ENCODE measurements at regions not wholly inside any gene's neighbourhood (a gene's known extent, or its start where the extent isn't known, plus 50 kb on each side); places are given as distances from the start of the nearest gene placed in this dataset.

- DNase-seq, result no peak
- Histone ChIP-seq H3K4me3 (no peak overlapping the region), H3K4me1 (no peaks in the 10 kb centered on the region), H3K36me3 (ENCODE audit: low read depth, missing control alignments) (no peaks in the 10 kb centered on the region), H3K27me3 (no peaks in the 10 kb centered on the region), H3K9me3 (no peaks in the 10 kb centered on the region), H3K27ac (no peak overlapping the region)
- WGBS, 2 donors, result 59 to 60% methylated on average over 5 of the region's 5 CpGs
- intact Hi-C loops (cut with DNase I; ENCODE audit: low total_unique reads), result no loop called here
- TF ChIP-seq POLR2A (IDR thresholded peaks at IDR 0.05), result no peak
- no peak for TF ChIP-seq CTCF (IDR thresholded peaks at IDR 0.05)
Measured at GRCh38 chr10:21194510-21194993, 297.4 kb upstream of the NEBL start.

GRCh38 chr10:21193196-21193595 is 296.1 kb upstream of the NEBL start:
- Histone ChIP-seq H3K27ac (no peak overlapping the region), H3K36me3 (ENCODE audit: low read depth, missing control alignments) (no peaks in the 10 kb centered on the region), H3K4me3 (no peak overlapping the region), H3K9me3 (no peaks in the 10 kb centered on the region), H3K4me1 (no peaks in the 10 kb centered on the region), H3K27me3 (no peaks in the 10 kb centered on the region)
- WGBS, 2 donors, result 83 to 84% methylated on average over 3 of the region's 3 CpGs
- no peak for DNase-seq
- intact Hi-C loops (cut with DNase I; ENCODE audit: low total_unique reads), result no loop called here
- TF ChIP-seq CTCF (IDR thresholded peaks at IDR 0.05) (no peak), POLR2A (IDR thresholded peaks at IDR 0.05) (no peak)

- no peaks in the 10 kb centered on the region for H3K9me3 ChIP-seq
- H3K27me3 ChIP-seq, result no peaks in the 10 kb centered on the region
- TF ChIP-seq CTCF (IDR thresholded peaks at IDR 0.05) (no peak), POLR2A (IDR thresholded peaks at IDR 0.05) (no peak)
- H3K4me1 ChIP-seq, result no peaks in the 10 kb centered on the region
- H3K36me3 ChIP-seq (ENCODE audit: low read depth, missing control alignments), result no peaks in the 10 kb centered on the region
- DNase-seq, result no peak
- 69 to 86% methylated on average over 2 of the region's 2 CpGs for WGBS, 2 donors
- no peak overlapping the region for H3K27ac ChIP-seq
- H3K4me3 ChIP-seq, result no peak overlapping the region
- intact Hi-C loops (cut with DNase I; ENCODE audit: low total_unique reads), result no loop called here
Measured at GRCh38 chr10:21191512-21191911, 294.4 kb upstream of the NEBL start.

- DNase-seq, result no peak
- no peaks in the 10 kb centered on the region for H3K36me3 ChIP-seq (ENCODE audit: low read depth, missing control alignments)
- WGBS, 2 donors, result 81 to 90% methylated on average over 2 of the region's 2 CpGs
- H3K4me3 ChIP-seq, result no peak overlapping the region
- no peaks in the 10 kb centered on the region for H3K4me1 ChIP-seq
- TF ChIP-seq CTCF (IDR thresholded peaks at IDR 0.05), result no peak
- TF ChIP-seq POLR2A (IDR thresholded peaks at IDR 0.05), result no peak
- H3K27me3 ChIP-seq, result no peaks in the 10 kb centered on the region
- intact Hi-C loops (cut with DNase I; ENCODE audit: low total_unique reads), result no loop called here
- no peaks in the 10 kb centered on the region for H3K9me3 ChIP-seq
- no peak overlapping the region for H3K27ac ChIP-seq
Measured at GRCh38 chr10:21184984-21185383, 287.9 kb upstream of the NEBL start.

GRCh38 chr10:21184216-21184615 is 287.1 kb upstream of the NEBL start:
- H3K9me3 ChIP-seq, result no peaks in the 10 kb centered on the region
- DNase-seq, result no peak
- 66 to 74% methylated on average over 2 of the region's 2 CpGs for WGBS, 2 donors
- TF ChIP-seq CTCF (IDR thresholded peaks at IDR 0.05) (no peak), POLR2A (IDR thresholded peaks at IDR 0.05) (no peak)
- H3K27me3 ChIP-seq, result no peaks in the 10 kb centered on the region
- no peak overlapping the region for H3K4me3 ChIP-seq
- H3K36me3 ChIP-seq (ENCODE audit: low read depth, missing control alignments), result no peaks in the 10 kb centered on the region
- H3K4me1 ChIP-seq, result no peaks in the 10 kb centered on the region
- intact Hi-C loops (cut with DNase I; ENCODE audit: low total_unique reads), result no loop called here
- no peak overlapping the region for H3K27ac ChIP-seq
